Fibroblast of peridontal ligament (primary cell): ENCODE measurements at regions not wholly inside any gene's neighbourhood (a gene's known extent, or its start where the extent isn't known, plus 50 kb on each side); places are given as distances from the start of the nearest gene placed in this dataset.

ENCODE experiments used
- DNase-seq: peaks from one replicate; pipeline ENCODE4 v3.0.0-alpha.2; 2010; ENCODE audit errors: extremely low read depth

- no peak for DNase-seq
Measured at GRCh38 chr19:30152510-30153291, 210.7 kb downstream of the URI1 start.

- DNase-seq: no peak
Measured at GRCh38 chr19:30153326-30154210, 211.5 kb downstream of the URI1 start.

GRCh38 chr19:30154410-30154809, 212.4 kb downstream of the URI1 start:
- no peak for DNase-seq

DNA sequence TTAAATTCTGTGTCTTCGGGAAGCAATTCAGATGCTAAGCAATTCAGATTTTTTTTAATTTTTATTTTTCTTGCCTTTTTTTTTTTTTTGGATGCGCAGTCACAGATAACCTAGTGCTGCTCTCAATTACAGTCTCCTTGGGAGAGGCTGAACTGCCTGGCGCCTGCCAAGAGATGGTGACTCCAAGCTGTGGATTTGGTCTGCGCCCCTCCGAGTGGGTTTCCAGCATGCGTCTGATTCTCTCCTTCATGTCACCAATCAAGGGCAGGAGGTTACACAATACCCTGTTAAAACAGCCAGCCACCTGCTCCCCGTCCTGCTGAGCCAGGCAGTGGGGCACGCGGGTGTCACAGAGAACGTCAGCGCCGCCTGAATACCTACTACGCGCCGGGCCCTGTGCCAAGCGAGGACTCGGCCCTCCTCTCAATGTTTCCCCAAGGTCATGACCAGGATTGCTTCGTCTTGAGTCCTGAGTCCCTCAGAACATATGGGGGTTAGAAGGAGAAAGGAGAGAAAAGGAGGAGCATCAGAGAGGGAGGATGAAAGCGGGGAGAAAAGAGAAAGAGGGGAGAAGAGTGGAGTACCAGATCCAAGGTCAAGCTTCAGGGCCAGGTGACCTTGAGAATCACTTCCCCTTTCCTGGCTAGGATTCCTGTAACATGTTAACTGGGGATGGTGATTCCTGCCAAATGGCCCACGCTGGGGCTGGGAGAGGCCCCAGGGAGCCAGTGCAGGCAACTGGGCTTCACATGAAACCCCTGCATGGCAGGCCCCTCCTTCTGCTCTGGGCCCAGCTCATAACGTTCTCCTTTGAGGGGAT, 213.6 kb downstream of the URI1 start:
- no peak for DNase-seq

DNA sequence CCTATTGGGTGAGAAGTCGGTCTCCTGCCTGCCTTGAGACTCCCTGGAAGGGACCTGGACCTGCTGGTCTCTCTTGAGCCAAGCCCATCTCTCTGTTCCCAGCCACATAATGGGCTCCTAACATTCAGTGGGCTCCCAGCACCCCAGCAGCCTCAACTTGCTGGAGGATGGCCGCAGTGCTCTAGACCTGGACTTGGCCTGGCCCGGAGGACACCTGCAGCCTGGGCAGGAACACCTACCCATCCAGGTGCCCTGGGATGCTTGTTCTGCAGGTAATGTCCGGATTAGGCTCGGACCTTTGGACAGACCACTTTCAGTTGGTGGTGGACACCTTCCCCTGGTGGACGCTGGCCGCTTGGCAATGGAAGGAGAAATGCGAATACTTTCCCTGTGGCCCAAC, 214.6 kb downstream of the URI1 start:
- no peak for DNase-seq

GRCh38 chr19:30158067-30158892, 213.9 kb upstream of the ZNF536 start:
- DNase-seq: no peak

GRCh38 chr19:30158893-30159245, 213.3 kb upstream of the ZNF536 start:
- DNase-seq: no peak

- no peak for DNase-seq
Measured at GRCh38 chr19:30159636-30160035, 212.5 kb upstream of the ZNF536 start.

DNA sequence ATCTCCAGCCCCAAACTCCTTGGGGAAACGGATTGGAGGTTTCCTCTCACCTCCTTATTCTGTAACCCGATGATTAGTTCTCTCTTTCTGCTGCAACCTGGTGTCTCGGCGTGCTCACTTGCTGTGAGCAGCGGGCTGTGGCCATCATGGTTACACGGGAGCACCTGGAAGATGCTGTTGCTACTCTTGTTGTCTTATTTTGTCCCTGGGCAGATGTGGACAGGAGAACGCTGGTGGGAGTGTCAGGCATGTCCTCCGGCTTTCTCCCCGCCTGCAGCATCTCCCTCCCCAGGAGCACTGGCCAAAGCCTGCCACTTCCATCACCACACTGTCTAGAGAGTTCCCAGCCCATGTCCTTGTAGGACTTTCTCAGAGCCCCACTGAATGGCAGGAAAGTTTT, 211.8 kb upstream of the ZNF536 start:
- no peak for DNase-seq

GRCh38 chr19:30161021-30161655, 211.0 kb upstream of the ZNF536 start:
- no peak for DNase-seq

DNA sequence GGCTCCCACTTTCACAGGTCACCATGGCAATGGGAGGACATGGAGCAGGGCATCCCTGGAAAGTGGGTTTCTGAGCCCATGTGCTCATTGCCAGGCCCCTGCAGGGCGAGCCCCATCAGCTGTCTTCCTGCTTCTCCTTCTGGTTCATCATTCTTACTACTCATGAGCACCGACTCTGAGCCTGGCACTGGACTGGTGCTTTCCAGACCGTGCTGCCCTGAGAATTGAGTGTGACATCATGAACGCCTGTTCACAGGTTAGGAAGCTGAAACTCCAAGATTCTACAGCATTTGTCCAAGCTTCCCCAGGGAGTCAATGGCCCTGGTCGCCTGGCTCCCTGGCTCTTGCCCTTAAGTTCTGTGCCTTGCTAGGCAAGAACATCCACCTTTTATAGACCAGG, 210.4 kb upstream of the ZNF536 start:
- DNase-seq: no peak

- DNase-seq: no peak
Measured at GRCh38 chr19:30162718-30163117, 209.5 kb upstream of the ZNF536 start.

GRCh38 chr19:30163663-30164062, 208.5 kb upstream of the ZNF536 start:
- no peak for DNase-seq

- no peak for DNase-seq
Measured at GRCh38 chr19:30165228-30165813, 206.9 kb upstream of the ZNF536 start.

GRCh38 chr19:30167206-30167868, 204.8 kb upstream of the ZNF536 start:
- no peak for DNase-seq

DNA sequence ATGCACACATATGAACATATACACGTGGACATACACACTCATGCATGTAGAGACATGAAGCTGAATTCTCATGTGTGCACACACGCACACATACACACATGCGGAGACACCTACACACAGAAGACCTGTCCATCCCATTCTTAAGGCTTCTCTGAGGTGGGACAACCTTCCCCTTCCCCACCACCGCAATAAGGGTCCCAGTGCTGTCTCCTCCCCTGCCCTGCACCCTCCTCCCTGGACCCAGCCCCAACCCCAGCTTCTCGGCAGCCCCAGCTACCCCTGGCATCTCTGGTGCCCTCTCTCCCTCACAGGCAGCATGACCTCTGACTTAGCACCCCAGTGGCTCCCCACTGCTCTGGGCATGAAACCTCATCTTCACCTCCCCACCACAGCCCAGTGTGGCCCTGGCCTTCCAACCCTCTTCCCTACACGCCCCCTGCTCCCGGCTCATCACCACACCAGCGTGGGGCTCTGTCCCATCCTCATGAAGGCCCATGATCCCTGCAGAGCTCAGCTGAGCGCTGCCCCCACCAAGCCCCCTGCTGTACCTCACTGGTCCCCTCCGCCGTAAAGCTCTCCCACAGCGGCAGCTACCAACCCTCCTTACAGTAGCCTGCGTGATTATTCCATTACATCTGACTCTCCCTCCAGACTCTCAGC, 204.1 kb upstream of the ZNF536 start:
- DNase-seq: no peak

DNA sequence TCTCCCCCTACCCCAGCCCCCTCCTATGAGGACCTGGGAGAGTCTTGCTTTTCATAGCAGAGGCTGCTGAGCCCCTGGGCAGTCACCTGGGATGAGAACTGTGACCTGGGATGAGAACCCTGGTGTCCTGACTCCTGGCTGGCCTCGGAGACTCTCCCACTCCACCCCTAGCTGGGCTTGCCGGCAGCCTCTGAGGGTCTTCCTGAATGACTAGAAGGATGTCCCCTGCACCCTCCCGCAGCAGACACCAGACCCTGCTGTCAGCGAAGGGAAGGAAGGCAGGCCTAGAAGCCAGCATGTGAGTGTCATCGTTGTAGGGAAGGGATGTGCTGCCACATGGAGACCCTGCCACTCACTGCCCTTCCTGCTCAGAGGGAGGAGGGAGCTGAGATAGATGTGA, 203.4 kb upstream of the ZNF536 start:
- no peak for DNase-seq

GRCh38 chr19:30169196-30169900, 202.8 kb upstream of the ZNF536 start:
- DNase-seq: no peak

- no peak for DNase-seq
Measured at GRCh38 chr19:30170081-30170480, 202.1 kb upstream of the ZNF536 start.
